22Rv1 (cell line): ENCODE measurements at regions not wholly inside any gene's neighbourhood (a gene's known extent, or its start where the extent isn't known, plus 50 kb on each side); places are given as distances from the start of the nearest gene placed in this dataset.

Experiments used
- ZFX ChIP-seq: fragments of 450-650 bp; IDR thresholded peaks from 2 replicates; pipeline ENCODE4 v1.6.1; 2017; ENCODE audit warnings: antibody characterized with exemption, borderline replicate concordance
- TF ChIP-seq, protein P1 (sequence below): fragments of 450-650 bp; IDR thresholded peaks from 2 replicates; pipeline ENCODE4 v1.5.1; 2017; ENCODE audit warnings: mild to moderate bottlenecking

DNA sequence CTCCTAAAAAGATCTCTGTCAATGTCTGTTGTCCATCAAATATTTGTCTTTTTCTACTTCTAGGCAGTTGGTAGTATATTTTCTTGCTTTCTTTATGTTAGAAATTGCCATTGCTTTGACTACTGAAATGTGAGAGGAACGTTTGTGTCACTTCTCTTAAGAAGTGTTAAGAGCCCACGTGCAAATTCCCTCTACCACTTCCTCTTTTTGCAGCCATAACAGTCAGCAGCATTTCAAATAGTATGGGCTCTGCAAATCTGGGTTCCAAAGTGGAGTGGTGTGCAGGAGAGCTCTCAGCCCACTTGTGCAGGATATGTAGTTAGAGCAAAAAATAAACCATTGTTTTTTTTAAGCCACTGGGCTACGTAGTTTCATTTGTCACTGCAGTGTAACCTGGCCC is 314.0 kb downstream of the MEIS1 start:
- TF ChIP-seq, protein P1, sequence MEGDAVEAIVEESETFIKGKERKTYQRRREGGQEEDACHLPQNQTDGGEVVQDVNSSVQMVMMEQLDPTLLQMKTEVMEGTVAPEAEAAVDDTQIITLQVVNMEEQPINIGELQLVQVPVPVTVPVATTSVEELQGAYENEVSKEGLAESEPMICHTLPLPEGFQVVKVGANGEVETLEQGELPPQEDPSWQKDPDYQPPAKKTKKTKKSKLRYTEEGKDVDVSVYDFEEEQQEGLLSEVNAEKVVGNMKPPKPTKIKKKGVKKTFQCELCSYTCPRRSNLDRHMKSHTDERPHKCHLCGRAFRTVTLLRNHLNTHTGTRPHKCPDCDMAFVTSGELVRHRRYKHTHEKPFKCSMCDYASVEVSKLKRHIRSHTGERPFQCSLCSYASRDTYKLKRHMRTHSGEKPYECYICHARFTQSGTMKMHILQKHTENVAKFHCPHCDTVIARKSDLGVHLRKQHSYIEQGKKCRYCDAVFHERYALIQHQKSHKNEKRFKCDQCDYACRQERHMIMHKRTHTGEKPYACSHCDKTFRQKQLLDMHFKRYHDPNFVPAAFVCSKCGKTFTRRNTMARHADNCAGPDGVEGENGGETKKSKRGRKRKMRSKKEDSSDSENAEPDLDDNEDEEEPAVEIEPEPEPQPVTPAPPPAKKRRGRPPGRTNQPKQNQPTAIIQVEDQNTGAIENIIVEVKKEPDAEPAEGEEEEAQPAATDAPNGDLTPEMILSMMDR, result no peak
- no peak for TF ChIP-seq ZFX
